ENCODE measurements at regions not wholly inside any gene's neighbourhood (a gene's known extent, or its start where the extent isn't known, plus 50 kb on each side); places are given as distances from the start of the nearest gene placed in this dataset.
A peak's percentile ranks its signal among the peaks of the same experiment; 100 is the strongest.
"Not testable (repeated sequence)": the region's sequence is repeated elsewhere in the genome, so short reads cannot be mapped to it uniquely, and the experiment has no call there.

DNA sequence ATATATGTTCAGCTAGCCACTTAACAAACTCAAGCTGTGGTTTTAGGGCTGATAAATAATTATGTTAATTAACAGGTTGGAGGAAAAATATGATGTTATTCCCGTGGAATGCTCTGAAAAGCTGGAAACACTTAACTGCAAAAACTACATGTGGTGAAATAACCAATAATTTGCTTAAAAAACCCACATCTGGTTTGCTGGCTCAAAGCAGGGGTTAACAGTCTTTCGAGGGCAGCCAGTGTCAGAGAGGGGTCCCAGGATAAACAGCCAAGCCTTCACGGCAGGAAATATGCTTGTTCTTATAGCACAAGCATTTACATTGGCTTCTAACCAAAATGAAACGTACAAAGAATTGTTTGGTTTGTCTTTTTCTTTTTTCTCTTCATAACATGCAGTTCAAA lies 254.0 kb upstream of the GAS1 start:
- DNase-seq (ENCODE audit: low spot score) = no peak

DNA sequence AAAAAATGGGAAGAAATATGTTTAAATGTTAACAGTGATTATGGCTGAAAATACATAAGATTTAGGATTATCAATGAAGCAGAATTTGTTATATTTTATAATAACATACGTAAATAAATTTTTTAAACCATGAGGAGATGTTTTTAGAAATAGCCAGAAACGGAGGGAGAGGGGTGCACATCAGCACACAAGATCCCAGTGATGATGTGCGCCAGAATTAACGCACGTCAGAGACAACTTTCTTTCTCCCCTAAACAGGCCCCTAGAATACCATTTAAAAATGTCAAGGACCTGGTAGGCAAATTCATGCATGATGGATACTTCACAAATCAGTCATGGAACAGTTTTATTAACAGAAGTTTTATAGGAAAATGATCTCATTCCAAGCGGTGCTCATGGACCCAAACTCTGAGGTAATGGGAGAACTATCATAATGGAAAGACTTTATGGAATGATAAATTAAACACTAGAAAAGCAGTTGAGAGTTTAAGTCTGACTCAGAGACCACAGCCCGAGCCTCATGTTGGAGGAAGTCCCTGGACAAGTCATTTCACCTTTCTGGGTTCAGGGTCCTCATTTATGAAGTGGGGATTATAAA lies 258.9 kb upstream of the GAS1 start:
- DNase-seq (ENCODE audit: low spot score) = no peak

DNA sequence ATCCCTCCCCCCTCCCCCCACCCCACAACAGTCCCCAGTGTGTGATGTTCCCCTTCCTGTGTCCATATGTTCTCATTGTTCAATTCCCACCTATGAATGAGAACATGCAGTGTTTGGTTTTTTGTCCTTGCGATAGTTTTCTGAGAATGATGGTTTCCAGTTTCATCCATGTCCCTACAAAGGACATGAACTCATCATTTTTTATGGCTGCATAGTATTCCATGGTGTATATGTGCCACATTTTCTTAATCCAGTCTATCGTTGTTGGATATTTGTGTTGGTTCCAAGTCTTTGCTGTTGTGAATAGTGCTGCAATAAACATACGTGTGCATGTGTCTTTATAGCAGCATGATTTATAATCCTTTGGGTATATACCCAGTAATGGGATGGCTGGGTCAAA lies 263.4 kb upstream of the GAS1 start:
- not testable (repeated sequence) for DNase-seq (ENCODE audit: low spot score)

DNA sequence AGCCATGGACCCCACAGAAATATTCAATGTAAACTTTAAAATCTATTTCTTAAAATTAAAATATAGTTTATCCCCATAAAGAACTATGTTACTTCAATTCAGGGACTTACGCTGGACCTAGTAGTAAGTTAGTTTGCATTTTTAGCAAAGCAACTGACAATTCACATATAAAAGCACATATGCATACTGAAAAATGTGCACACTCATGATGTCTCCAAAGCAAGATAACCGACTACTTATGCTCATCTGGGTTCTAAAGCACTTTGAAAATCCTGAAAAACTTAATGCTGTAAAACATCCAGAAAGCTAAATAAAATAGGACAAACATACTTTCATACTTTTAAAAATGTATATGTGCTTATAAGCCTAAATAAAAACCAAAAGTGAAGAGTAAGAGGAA lies 264.4 kb upstream of the GAS1 start:
- DNase-seq (ENCODE audit: low spot score) = no peak

DNA sequence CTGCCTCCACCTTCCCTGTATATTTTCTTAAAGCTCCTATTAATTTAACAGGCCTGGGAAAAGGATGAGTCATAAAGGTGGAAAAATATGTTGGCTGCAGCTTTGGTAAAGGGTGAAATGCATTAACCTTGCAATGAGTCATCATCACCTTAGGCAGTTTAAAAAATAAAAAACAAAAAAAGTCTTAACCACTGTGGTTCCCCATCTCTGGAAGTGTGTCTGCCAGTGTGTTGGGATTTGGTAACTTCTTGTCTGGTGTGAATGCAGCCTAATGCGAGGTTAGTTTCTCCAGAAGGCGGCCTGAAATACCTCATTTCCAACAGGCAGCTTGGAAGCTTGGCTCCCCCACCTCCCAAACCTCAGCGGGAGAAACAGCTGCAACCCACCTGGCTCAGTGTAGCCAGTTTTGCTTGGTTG lies 265.3 kb upstream of the GAS1 start:
- DNase-seq (ENCODE audit: low spot score) = peak; percentile 52

DNA sequence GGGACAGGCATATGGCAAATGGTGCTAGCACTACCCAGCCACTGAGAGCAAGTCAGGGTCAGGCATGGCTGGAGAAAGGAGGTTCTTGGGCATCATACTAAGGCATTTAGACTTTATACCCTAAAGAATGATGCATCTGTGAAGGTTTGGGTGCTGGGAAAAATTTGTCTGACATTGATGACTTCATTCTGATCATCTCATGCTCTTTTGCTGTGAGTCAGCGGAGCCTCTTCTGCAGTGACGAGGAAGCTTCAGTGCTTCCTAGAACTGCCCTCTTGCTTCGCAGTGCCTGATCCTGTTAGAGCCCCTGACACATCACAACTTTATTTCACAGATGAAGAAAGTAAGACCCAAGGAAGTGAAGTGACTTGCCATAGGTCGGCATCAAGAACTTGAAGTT lies 266.6 kb upstream of the GAS1 start:
- DNase-seq (ENCODE audit: low spot score) = no peak

DNA sequence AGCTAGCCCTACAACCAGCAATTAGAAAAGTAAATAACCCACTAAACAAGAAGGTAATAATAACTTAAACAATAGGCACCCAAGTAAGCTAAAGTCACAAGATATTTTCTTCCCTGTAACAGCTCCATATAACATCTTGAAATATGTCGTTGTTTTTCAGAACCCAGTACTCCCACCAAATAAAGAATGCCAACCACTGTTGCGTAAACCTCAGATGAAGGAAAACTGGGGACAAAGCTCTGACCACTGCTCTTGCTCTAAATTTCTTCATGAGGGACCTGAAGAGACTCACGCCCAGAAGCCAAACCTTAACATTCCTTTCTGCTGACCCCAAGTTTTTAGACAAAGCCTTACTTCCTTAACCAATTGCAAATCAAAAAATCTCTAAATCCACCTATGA lies 267.7 kb upstream of the GAS1 start:
- DNase-seq (ENCODE audit: low spot score) = no peak

DNA sequence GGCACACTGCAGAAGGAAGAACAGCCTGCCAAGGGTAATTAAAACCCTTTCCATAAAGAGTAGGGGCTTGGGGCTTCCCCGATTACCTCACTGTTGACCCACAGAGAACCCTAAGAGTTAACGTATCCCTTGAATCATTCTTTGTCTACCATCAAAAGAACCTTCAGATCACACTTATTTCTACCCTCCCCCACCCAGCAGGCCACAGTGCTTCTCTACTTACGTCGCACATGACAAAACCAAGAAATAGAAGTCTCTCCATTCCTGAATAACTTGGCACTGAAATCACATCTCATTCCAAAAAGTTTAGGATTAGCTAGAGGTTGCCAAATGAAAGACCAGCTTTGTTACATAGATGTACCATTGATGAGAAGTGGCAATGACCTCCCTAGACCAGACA lies 268.7 kb upstream of the GAS1 start:
- no peak for DNase-seq (ENCODE audit: low spot score)

DNA sequence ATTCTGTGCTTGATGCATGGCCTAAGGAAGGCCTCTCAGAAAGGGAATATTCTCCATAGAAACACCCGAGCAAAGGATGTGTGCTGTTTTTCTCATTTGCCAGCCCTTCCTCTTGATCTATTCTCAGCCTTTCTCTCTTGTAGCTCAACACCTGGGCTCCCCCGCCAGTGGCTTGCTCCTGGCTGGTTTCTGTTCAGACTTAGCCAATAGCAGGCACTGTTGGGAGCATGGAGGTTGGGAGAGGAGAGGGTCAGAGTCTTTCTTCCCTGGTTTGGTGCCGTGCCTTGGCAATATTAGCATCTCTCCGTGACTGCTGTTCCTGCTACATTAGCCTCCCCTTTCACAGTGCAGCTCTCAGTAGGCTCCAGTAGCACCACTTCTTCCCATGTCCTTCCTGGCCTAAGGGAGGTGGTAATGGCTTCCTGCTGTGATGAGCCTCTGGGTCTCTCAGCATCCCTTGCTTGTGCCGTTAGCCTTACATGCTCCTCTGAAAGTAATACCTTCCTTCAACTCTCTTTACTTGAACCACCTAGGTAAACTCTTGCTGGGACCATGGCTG lies 269.7 kb upstream of the GAS1 start:
- no peak for DNase-seq (ENCODE audit: low spot score)

DNA sequence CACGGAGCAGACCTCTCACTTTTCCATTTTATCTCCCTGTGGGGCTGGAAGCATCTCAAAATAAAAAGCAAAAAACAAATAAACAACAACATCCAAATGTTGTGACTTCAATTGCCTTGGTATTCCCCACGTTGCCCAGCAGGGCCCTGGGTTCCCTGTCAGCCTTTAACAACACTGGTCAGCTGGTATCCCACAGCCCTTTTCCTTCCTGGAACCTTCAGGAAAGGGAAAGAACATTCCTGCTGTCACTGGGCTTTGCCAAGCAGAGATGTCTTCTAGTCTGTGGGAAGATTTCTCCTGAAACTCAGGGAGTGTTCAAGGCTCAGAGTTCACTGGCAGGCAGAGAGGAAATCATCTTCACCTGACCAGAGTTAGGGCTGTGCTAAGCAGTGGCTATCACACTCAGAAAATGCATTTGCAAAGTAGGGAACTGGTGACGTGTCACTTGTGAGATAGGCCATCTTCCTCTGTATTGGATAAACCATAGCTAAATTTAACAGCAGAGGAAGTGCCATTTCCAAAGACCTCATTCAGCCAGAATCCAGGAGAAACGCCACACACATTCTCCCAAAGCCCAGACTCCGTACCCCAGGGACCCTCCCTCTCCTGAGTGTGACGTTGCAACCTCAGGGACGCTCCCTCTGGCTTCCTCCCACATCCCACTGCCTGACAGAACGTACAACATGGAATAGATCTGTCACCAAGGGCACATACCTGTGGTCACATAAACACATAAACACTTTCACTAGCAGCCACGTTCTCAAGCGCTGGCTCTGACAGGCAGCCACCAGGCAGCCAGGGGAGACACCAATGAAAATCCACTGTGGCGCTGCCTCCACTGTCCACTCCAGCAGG lies 274.0 kb upstream of the DAPK1 start:
- peak; percentile 12 for DNase-seq (ENCODE audit: low spot score)

DNA sequence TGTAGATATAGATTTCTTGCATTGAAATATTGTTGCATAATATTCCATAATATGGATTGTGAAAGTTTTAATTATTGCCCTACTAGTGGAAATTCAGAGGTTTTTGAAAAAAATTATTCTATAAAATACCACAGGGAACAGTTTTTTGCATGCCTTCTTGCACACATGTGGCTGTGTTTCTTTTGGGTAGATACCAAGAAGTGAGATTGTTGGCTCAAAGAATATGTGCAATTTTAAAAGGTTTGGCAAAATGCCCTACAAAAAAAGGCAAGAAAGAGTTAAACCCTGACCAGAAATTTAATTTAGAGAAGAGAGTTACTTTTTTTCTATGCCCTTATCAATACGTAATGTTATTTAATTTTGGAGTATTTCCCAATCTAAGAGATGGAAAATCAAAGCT lies 270.8 kb upstream of the DAPK1 start:
- no peak for DNase-seq (ENCODE audit: low spot score)

DNA sequence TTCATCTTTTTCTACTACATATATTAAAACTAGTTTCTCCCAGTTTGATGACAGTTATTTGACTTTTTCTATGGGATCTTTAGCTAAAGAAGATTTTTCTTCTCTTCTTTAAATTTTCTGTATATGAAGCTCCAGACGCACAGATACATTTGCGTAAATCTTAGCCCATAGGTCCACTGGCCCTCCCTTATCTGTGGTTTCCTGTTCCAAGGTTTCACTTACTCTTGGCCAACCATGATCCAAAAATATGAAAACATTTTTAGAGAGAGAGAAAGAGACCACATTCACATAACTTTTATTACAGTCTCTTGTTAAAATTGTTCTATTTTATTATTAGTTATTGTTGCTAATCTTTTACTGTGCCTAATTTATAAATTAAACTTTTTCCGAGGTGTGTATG lies 270.2 kb upstream of the DAPK1 start:
- no peak for DNase-seq (ENCODE audit: low spot score)

DNA sequence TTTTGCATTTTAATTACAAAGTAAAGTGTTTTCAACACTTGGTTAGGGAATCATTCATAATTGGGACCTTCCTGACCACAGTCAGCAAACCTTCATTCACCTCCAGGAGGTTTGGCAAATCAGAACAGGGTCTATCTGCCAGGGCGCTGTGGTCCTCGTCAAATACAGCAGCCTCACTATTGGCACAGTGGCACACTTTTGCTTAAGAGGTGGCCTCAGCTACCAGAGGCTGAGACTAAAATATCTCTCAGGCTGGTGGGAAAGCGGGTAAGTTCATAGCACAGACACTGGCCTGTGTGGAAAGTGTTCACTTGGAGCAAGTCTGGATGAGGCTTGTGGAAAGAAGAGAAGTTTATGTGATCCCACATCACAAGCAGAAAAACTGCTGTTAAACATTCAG lies 268.6 kb upstream of the DAPK1 start:
- DNase-seq (ENCODE audit: low spot score) = no peak

DNA sequence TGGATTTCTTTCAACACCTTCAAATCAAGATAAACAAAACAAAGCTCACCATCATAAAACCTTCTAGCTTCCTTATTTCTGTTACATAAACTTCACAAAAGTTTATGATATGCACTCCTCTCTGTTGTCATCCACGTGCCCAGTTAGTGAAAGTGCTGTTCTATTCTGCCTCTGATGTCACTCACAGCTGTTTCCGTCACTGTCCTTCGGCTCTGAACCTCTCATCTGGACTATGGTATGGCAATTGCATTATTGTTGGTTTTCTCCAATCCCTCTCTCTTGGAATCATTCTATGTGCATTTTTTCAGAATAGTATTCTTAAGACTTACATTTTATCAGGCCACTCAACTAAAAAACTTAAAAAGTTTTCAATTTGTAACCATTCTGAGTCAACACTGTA lies 264.2 kb upstream of the DAPK1 start:
- DNase-seq (ENCODE audit: low spot score) = no peak

DNA sequence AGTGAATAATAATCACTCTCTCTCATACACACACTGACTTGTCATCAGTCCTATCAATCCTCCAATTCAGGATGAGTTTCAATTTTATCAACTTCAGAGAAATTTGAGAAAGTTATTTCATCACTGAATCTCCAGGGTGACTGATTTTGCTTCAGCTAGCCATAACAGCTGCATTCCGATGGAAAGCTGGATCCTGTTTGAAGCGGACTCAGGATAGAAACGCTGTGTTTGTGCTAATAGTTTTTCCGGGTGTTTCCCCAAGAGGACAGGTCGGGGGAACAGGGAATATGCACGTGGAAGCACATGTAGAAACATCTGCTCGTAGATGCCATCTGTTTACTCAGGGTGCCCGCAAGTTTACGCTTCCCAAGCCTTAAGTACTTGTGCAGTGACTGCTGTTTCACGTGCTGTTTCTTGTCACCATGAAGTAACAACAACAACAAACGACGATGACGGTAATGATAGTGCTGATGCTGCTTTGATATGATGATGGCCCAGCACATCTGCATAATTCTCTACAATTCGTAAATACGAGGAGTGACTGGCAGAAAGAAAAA lies 263.7 kb upstream of the DAPK1 start:
- no peak for DNase-seq (ENCODE audit: low spot score)

DNA sequence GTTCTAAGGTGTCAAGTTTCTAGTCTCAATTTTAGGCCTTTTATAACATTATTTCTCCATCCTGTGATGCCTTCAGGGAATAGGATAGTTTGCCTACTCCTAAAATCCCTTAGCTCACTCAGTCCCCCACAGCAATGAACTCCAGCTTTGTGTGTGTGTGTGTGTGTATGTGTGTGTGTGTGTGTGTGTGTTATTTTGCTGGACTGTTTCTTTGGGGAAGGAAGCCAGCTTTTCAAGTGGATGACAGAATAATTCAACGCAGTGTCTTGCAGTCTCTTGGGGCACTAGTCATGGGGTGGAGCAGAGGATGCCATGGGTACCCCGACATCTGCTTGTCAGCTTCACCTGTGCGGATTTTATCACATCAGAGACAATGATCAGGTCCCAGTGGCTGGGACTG lies 262.8 kb upstream of the DAPK1 start:
- DNase-seq (ENCODE audit: low spot score) = no peak

DNA sequence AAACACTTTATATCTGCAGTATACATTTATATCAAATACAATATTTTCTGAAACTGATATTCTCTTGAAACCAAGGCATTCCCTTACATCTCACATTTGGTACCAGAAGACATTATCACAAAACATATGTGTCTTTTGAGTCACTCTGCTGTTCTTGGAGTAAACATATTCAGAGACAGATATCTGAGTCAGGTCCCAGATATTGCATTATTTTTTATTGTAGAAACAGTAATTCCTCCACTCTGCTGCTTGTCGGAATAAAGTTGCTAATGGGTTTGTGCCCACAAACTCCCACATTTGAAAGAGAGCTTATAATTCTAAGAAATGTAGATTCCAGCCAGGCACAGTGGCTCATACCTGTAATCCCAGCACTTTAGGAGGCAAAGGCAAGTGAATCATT lies 261.1 kb upstream of the DAPK1 start:
- no peak for DNase-seq (ENCODE audit: low spot score)

DNA sequence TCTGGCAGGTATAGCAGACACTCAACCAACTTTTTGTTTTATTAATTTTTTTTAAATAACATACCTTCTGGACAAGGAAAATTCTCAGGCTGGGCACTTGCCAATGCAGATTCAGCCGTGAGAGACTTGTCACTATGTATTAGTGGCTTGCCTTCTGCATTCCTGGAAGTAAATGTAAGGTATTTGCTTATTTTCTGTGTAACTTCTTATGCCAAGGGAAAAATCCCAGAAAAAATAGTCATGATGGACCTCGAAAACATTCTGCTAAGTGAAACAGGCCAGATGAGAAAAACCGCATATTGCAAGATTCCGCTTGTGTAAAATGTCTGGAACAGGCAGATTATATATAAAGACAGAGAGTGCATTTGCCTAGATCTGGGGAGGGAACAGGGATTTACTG lies 260.3 kb upstream of the DAPK1 start:
- no peak for DNase-seq (ENCODE audit: low spot score)

DNA sequence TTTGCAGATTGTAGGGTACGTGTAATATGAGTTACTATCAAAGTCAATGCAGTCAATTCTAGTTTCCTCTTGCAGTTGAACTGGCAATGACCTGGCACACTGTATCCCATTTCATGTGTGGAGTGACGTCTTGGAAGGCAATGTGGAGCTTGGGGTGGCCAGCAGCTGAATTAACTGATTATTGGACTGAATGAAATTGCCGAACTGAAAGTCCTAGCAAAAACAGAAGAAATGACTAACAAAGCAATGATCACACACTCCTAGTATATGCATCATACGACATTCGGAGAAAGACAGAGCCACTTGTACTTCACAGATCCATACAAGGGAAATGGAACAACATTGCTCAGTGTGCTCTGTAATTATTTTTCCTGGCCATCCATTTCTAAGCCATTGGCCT lies 259.1 kb upstream of the DAPK1 start:
- no peak for DNase-seq (ENCODE audit: low spot score)

DNA sequence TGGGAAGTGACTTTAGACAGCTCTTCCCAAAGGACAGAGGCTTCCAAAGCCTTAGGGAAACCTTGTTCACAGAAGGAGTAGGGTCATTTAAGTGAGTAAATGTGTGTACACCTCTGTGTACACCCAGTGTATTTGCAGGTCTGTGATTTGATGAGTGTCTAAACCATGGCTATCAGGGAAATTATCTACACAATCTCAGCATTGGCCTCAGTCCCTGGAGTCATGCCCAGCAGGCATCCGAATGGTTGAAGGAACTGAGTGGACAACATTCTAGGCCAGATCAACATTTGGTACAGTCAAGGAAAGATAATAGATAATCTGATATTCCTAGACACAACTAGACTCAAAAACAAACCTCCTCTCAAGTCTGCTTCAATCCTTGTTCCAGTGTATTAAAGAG lies 258.4 kb upstream of the DAPK1 start:
- DNase-seq (ENCODE audit: low spot score) = no peak

DNA sequence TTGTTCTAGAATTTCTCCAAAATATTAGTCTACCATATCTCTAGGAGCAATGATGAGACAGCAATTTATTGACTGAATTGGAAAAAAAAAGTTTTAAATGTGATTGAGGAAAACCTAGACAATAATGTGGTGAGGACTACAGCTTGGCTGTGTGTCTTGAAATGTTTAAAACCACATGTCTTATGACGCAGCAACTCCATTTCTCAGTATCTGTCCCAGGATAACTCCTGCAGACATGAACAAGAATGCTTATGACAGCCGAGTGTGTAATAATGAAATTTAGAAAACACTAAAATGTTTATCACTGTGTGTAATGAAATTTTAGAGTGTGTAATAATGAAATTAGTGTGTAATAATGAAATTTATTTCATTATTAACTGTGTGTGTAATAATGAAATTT lies 254.1 kb upstream of the DAPK1 start:
- no peak for DNase-seq (ENCODE audit: low spot score)

DNA sequence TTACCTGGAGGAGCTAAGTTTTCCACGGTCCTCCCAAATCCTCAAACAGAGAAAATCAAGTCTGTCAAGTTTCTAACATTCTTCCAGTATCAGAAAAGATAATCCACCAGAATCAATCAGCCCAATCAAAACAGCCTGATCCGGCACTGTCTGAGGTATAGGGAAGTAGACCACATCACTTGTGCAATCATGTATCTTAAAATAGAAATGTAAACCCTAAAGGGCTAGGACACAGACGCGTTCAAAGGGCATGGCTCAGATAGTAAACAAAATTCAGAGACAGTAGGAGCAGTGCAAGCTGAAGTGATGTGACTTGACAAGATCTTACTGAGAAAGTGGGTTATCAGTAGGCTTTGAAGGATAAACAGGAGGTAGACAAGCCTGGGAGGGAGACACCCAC lies 252.4 kb upstream of the DAPK1 start:
- no peak for DNase-seq (ENCODE audit: low spot score)

DNA sequence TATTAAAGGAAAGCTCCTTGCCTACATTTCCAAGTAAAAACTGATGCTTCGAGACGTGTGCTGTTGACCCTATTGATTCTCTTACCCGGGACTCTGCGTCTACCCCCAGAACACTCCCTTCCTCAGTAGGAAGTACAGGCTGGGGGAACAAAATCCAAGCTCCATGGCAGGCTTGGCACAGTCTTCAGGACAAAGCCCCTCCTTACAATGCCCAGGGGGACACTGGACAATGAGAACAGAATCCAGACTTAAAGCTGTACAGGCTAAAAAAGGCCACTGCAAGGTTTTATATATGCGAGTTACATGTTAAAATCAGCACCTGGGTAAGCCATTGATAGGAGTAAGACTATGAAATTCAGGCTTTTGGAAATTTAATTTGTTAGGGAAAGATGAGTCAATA lies 250.6 kb upstream of the DAPK1 start:
- DNase-seq (ENCODE audit: low spot score) = no peak

All from LoVo (cell line).